MG63 (cell line): ENCODE measurements at regions not wholly inside any gene's neighbourhood (a gene's known extent, or its start where the extent isn't known, plus 50 kb on each side); places are given as distances from the start of the nearest gene placed in this dataset.

Experiments used
- DNase-seq: peaks from one replicate; pipeline ENCODE4 v3.0.0-alpha.2; 2020
- H3K27me3 ChIP-seq: fragments of 250-450 bp; sonication (Bioruptor Pico); 2 replicates; pipeline ENCODE4 v1.5.1; 2020; ENCODE audit warnings: mild to moderate bottlenecking, moderate library complexity
- H3K36me3 ChIP-seq: fragments of 250-450 bp; sonication (Bioruptor Pico); 2 replicates; pipeline ENCODE4 v1.5.1; 2020; ENCODE audit warnings: mild to moderate bottlenecking, moderate library complexity
- H3K4me3 ChIP-seq: fragments of 250-450 bp; sonication (Bioruptor Pico); 2 replicates; pipeline ENCODE4 v1.5.1; 2020; ENCODE audit warnings: mild to moderate bottlenecking, moderate library complexity
- H3K9me3 ChIP-seq: fragments of 250-450 bp; sonication (Bioruptor Pico); 2 replicates; pipeline ENCODE4 v1.5.1; 2020; ENCODE audit warnings: mild to moderate bottlenecking, moderate library complexity

DNA sequence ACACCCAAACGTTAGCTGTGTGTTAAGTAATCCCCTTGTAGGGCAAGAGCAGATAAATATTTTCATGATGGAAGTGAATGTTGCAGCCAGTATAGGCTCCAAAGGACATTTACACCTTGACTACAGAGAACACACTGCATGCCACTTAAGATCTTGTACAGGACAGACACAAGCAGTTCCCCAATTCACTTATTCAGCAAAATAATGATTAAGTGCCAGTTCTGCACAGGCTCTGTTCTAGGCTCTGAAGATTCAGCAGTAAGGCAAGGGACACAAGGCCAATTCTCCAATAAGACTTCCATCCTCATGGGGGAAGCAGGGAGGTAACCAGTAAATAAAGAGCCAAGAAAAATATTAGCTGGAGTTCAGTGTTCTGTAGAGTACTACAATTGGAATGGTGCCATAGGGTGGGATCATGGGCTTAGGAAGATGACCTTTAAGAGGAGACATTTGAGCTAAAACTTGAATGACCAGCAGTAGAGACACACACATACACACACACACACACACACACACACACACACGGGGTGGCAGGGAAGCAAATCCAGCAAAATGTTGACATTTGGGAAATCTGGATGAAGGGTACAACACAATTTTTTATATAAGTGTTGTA, 199.9 kb upstream of the JUN start:
- Histone ChIP-seq H3K4me3 (no peak overlapping the region), H3K36me3 (no peaks in the 10 kb centered on the region), H3K27me3 (no peaks in the 10 kb centered on the region), H3K9me3 (no peaks in the 10 kb centered on the region)
- no peak for DNase-seq

DNA sequence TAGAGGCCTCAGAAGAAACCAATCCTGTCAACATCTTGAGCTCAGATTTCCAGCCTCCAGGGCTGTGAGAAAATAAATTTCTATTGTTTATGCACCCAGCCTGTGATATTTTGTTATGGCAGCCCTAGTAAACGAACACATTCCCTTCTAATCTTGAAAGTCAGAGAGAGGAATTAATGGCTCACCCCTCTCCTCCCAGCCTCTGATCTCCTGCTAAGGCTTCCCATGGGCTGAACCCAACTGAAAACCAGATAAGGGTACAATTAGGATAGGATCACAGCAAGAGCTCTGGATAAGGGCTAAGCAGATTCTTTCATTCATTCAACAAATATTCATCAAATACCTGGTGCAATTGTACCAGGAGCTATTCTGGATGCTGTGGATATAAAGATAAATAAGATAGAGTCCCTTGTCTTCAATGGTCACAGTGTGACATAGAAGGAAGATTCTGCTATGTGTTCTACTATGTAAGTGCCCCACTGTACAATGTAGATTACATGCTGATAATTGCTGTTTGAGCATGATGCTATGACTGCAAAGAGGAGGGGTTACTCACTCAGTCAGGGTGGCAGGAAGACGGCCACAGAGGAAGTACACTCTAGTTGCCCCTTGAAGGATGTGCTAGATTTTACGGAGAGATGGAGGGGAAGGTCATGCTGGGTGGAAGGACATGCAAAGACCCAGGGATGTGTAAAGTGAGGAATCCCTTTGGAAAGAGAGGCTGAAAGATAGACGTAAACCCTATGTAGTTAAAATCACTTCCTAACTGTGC, 203.3 kb upstream of the JUN start:
- Histone ChIP-seq H3K4me3 (no peak overlapping the region), H3K27me3 (no peaks in the 10 kb centered on the region), H3K36me3 (no peaks in the 10 kb centered on the region), H3K9me3 (no peaks in the 10 kb centered on the region)
- DNase-seq: no peak

DNA sequence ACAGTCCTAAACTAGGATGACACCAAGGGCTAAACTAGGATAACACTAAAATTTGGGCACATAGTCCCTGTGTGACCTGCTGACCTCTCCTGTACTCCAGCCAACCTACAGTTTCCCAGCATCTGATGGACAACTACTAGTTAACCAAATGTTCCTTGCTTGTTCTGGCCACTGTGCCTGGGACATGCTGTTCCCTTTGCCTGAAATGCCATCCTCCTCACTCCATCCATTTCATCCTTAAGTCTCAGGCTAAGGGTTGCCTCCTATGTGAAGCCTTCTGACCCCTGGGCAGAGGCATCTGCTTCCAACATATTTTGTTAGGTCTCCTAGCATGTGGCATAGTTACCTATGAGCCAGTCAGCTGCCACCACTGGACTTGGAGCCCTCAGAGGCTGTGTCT, 204.9 kb upstream of the JUN start:
- H3K27me3 ChIP-seq: no peaks in the 10 kb centered on the region
- no peak overlapping the region for H3K4me3 ChIP-seq
- no peaks in the 10 kb centered on the region for H3K36me3 ChIP-seq
- DNase-seq: no peak
- H3K9me3 ChIP-seq: no peaks in the 10 kb centered on the region

DNA sequence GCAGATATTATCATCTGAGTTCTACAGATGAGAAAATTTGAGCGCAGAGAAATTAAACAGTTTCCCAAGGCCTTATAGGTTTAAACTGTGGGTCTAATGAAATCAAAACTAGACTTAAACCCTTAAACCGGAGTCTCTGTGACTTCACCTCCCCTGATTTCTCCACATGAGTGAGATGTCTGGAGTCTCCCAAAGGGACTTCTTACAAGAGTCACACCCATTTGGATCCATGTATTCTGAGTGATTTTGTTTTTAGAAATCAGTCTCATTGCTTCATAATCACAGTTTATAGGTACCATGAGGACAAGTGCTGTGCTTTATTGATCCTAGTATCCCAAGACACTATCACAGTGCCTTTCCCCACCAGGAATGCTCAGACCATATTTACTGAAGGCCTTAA, 206.0 kb upstream of the JUN start:
- DNase-seq: no peak
- no peaks in the 10 kb centered on the region for H3K27me3 ChIP-seq
- no peaks in the 10 kb centered on the region for H3K9me3 ChIP-seq
- no peak overlapping the region for H3K4me3 ChIP-seq
- no peaks in the 10 kb centered on the region for H3K36me3 ChIP-seq

DNA sequence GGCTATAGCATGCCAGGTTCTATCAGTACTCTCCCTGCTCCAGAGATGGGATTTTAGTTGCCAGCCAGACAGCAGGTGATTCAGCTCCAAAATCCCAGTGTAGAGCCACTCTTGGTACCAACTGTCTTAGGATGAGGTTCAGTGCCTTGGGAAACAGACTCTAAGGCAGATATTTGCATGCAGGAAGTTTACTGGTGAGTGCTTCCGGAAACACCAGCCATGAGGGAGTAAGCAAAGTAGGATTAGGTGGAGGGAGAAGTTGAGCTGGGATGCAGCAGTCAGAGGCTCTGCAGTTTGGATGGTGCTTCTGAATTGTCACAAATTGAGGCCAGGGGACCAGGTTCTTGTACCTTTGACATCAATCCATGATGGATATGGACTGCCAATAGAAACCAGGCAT, 207.5 kb upstream of the JUN start:
- H3K27me3 ChIP-seq: no peaks in the 10 kb centered on the region
- DNase-seq: no peak
- H3K9me3 ChIP-seq: no peaks in the 10 kb centered on the region
- H3K4me3 ChIP-seq: no peak overlapping the region
- H3K36me3 ChIP-seq: no peaks in the 10 kb centered on the region

DNA sequence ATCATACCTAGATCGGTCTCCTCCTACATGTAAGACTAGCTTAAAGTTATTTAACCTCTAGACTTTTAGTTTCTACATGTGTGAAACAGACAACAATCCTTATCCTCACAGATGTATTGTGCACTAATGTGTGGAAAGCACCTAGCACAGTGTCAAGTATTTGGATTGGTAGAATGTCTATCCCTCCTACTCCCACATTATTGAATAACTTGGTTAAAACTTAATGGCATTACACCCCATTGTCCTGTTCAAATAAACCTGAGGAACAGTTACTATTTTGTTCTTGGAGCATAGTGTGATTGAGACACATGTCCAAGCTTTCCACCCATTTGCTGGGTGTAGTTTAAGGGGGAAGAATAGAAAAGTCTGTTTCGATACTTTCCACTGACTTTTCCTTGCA, 208.8 kb upstream of the JUN start:
- Histone ChIP-seq H3K27me3 (no peaks in the 10 kb centered on the region), H3K36me3 (no peaks in the 10 kb centered on the region), H3K4me3 (no peak overlapping the region), H3K9me3 (no peaks in the 10 kb centered on the region)
- DNase-seq: no peak

DNA sequence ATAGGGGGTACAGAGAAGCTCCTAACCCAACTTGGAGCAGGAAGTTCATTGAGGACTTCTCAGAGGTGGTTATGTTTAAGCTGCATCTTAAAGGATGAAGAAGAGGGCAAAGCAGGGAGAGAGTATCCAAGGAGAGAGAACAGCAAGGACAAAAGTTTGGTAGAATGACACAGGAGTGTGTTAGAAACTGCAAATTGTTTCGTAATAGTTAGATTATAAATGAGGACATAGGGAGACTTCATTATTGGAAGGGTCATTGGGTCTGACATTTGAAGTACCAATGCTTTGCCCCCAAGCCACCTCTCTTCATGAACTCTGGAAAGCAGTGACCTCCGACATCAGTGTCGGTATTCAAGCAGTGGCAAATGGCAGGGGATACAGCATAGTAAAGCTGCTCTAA, 209.6 kb upstream of the JUN start:
- Histone ChIP-seq H3K36me3 (no peaks in the 10 kb centered on the region), H3K9me3 (no peaks in the 10 kb centered on the region)

DNA sequence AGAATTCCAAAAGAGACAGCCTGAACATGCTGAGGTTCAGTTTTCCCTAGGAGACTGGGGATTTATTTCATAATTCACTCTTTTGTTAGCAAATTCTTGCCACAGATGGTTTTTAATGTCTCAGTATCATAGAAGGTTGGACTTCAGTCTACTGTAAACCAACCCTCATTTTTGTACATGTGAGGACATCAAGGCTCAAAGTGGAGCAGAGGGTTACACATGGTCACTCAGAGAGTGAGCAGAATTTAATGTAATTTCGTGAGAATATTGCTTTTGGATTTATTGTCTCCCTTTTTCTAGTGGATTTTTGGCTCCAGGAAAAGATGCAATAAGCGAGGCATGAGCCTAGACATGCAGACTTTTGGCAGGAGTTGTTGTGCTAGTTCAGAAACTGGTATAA, 210.8 kb upstream of the JUN start:
- Histone ChIP-seq H3K36me3 (no peaks in the 10 kb centered on the region), H3K9me3 (no peaks in the 10 kb centered on the region), H3K4me3 (no peak overlapping the region), H3K27me3 (no peaks in the 10 kb centered on the region)
- no peak for DNase-seq

More for the DNA sequence above, 209.6 kb upstream of the JUN start:
- H3K27me3 ChIP-seq: no peaks in the 10 kb centered on the region
- no peak for DNase-seq
- no peak overlapping the region for H3K4me3 ChIP-seq

DNA sequence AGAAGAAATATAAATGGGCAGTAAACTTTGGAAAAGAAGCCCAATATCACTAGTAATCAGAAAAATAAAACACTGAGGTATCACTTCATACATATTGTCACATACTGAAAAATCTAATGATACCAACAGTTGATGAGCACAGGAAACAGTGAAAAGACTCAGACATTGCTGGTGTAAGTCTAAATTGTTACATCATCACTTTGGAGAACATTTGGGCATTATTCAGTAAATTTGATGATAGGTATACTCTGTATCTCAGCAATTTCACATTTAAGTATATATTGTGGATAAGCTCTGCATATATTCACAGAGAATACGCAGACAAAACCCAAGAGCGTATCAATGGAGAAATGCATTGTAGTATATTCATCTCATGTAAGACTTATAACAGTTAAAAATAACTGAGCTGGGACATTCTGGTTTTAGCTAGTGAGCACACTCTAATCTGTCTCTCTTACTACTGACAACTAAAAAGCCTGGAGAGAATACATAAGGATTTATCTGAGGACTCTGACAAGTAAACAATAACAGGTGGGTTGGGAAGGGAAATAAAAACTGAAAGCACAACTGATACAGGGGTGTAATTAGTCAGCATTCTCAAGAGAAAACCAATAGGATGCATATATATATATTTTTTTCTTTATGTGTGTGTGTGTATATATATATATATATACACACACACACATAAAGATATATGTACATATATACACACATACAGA, 212.7 kb upstream of the JUN start:
- no peaks in the 10 kb centered on the region for H3K36me3 ChIP-seq
- H3K4me3 ChIP-seq: no peak overlapping the region
- no peaks in the 10 kb centered on the region for H3K9me3 ChIP-seq
- no peaks in the 10 kb centered on the region for H3K27me3 ChIP-seq
- no peak for DNase-seq

DNA sequence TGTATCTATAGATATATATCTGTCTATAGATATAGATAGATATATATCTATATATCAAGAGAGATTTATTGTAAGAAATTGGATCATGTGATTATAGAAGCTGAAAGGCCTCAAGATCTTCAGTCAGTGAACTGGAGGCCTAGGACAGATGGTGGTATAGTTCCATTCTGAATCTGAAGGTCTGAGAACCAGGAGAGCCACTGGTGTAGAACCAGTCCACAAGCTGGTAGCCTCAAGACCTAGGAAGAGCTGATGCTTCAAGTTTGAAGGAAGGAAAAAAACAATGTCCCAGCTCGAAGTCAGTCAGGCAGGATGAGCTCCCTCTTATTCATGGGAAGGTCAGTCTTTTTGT, 213.2 kb upstream of the JUN start:
- H3K36me3 ChIP-seq: no peaks in the 10 kb centered on the region
- H3K27me3 ChIP-seq: no peaks in the 10 kb centered on the region
- DNase-seq: no peak
- no peaks in the 10 kb centered on the region for H3K9me3 ChIP-seq
- H3K4me3 ChIP-seq: no peak overlapping the region

DNA sequence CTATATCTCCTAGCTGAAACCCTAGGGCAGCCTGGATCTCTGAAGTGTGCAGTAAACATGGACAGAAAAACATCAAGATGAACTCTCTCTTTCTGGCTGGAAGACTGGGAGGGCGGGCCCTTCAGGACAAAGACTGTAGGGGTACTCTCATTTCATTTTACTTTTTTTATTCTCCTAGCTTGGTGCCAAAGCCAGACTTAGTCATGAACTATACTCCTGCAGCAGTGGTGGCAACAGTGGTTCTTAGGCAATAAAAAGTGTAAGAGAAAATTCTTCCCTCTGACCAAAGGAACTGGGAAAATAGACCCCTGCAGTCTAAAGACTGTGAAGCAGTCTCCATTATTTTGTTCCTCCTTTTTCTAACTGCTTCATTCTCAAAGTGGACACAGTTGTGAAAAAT, 213.8 kb upstream of the JUN start:
- DNase-seq: no peak
- Histone ChIP-seq H3K36me3 (no peaks in the 10 kb centered on the region), H3K9me3 (no peaks in the 10 kb centered on the region), H3K27me3 (no peaks in the 10 kb centered on the region), H3K4me3 (no peak overlapping the region)

DNA sequence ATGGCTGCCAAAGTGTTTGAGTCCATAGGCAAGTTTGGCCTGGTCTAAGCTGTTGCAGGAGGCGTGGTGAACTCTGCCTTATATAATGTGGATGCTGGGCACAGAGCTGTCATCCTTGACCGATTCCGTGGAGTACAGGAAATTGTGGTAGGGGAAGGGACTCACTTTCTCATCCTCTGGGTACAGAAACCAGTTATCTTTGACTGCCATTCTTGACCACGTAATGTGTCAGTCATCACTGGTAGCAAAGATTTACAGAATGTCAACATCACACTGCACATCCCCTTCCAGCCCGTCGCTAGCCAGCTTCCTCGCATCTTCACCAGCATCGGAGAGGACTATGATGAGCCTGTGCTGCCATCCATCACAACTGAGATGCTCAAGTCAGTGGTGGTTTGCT, 215.8 kb upstream of the JUN start:
- Histone ChIP-seq H3K36me3 (no peaks in the 10 kb centered on the region), H3K9me3 (no peaks in the 10 kb centered on the region), H3K4me3 (no peak overlapping the region), H3K27me3 (no peaks in the 10 kb centered on the region)
- no peak for DNase-seq

DNA sequence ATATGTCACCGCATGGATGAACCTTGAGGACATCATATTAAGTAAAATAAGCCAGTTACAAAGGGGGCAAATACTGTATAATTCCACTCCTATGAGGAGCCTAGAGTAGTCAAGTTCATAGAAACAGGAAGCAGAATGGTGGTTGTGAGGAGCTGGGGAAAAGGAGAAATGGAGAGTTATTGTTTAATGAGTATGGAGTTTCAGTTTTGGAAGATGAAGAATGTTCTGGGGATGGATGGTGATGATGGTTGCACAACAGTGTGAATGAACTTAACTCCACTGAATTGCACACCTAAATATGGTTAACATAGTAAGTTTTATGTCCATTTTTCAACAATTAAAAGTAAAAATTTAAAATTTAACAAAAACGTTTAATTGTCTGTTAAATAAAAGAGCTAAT, 220.9 kb upstream of the JUN start:
- H3K27me3 ChIP-seq: no peaks in the 10 kb centered on the region
- DNase-seq: no peak
- H3K9me3 ChIP-seq: no peaks in the 10 kb centered on the region
- no peaks in the 10 kb centered on the region for H3K36me3 ChIP-seq
- no peak overlapping the region for H3K4me3 ChIP-seq

DNA sequence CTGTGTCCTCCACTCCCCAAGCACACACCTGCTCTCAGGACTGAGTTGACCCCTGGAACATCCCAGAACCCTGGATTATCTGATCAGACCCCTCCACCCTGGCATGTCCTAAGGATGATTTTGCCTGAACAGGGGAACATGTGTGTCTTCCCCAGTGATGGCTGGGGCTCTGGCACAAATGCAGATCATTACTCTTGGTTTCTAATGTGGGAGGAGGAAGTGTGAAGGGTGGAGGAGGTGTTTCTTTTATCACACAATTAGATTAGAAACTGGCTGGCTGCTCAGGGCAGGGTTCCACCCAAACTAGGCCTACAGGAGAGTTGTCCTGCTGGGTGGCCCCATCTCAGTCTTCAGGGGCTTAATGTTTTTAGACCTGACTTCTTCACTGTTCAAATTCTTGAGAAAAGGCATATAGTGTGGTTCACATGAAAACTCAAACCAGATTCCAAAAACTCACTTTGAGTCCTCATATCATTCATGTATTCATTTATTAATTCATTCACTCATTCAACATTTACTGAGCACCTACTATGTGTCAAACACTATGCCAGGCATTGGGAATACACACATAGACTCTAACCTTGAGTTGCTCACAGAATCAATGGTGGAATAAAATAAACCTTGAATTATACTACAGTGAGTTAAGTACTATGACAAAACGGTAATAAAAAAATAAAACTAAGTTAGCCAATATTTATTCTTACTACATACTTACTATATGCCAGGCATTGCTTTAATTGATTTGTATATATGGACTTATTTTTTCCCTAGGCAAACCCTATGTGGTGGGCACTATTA, 221.8 kb upstream of the JUN start:
- no peak for DNase-seq
- H3K36me3 ChIP-seq: no peaks in the 10 kb centered on the region
- H3K27me3 ChIP-seq: no peaks in the 10 kb centered on the region
- no peak overlapping the region for H3K4me3 ChIP-seq
- no peaks in the 10 kb centered on the region for H3K9me3 ChIP-seq

DNA sequence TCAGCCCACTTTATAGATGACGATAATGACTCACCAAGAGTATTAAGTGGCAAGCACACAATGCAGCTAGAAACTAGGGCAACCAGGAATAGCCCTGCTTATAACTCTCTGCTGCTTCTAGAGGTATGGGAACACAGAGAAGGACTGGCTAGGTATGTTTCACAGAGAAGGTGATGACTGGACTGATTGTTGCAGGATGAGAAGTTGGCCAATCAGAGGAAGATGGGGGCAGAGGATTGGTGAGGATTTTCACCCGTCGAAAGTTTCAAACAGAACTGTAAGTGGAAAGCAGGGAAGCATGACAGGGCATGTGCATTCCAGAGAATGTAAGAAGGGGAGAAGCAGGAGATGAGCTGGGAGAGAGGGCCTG, 222.4 kb upstream of the JUN start:
- no peaks in the 10 kb centered on the region for H3K9me3 ChIP-seq
- no peak overlapping the region for H3K4me3 ChIP-seq
- no peaks in the 10 kb centered on the region for H3K27me3 ChIP-seq
- no peak for DNase-seq
- no peaks in the 10 kb centered on the region for H3K36me3 ChIP-seq

DNA sequence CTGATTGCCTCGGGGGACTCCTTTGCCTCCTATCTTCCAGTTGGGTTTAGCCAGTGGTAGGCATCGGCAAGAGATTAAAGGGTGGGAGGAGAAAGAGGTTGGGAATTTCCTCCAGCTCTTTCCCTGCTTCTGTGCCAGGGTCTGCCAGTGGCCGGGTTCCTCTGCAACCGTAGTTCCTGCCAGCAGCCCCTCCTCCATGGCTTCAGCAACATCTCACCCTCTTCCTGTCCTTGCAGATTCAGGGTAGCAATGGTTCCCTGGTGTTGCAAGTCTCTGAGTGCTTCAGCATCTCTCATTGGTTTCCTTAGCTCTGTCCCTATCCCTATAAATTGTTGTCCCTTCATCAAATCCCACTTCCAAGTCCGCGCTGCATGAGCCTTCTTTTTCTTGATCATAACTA, 223.1 kb upstream of the JUN start:
- peak; percentile 35 for DNase-seq
- no peaks in the 10 kb centered on the region for H3K9me3 ChIP-seq
- H3K4me3 ChIP-seq: no peak overlapping the region
- H3K36me3 ChIP-seq: no peaks in the 10 kb centered on the region
- H3K27me3 ChIP-seq: no peaks in the 10 kb centered on the region

DNA sequence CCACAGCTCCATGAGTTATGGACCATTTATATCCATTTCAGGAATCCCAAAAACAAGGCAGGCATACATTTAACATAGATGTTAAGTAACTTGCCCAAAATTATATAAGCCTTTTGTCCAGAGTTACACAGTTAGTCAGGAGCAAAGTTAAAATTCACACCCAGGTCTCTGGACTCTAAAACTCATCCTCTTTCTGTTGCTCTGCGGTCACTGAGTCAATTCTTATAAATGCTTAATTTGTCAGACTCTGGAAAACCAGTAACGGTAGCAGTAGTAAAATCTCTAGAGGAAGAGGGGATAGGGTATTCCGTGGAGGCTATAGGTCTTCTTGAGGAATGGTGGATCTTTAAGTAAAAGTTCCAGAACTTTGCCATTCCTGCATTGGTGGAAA, 223.6 kb upstream of the JUN start:
- no peak for DNase-seq
- H3K27me3 ChIP-seq: no peaks in the 10 kb centered on the region
- H3K9me3 ChIP-seq: no peaks in the 10 kb centered on the region
- H3K36me3 ChIP-seq: no peaks in the 10 kb centered on the region
- H3K4me3 ChIP-seq: no peak overlapping the region
